Heart right ventricle (tissue), 16 donors: ENCODE measurements at regions not wholly inside any gene's neighbourhood (a gene's known extent, or its start where the extent isn't known, plus 50 kb on each side); places are given as distances from the start of the nearest gene placed in this dataset.
"Not testable (repeated sequence)": the region's sequence is repeated elsewhere in the genome, so short reads cannot be mapped to it uniquely, and the experiment has no call there.

Experiments used
- ATAC-seq, 8 donors: fragments of 200-7000 bp; cut with Tn5 transposase; one replicate each; pipeline ENCODE4 v1.9.1; 2020; ENCODE audit warnings: mild to moderate bottlenecking in 8 of 8, moderate library complexity in 8 of 8, moderate number of reproducible peaks in 1 of 8
- DNase-seq, 2 donors: peaks; one replicate each; pipeline ENCODE4 v3.0.0-alpha.2; 2020
- H3K27ac ChIP-seq, 10 donors: fragments of 200-600 bp; sonication (generic) in 2 of 10; one replicate each; pipeline versions ENCODE4 v1.5.0 to v1.8.0; 2020 to 2022; ENCODE audit warnings: mild to moderate bottlenecking in 3 of 10
- H3K27me3 ChIP-seq, 7 donors: fragments of 200-600 bp; one replicate each; pipeline ENCODE4 v1.8.0; 2021 to 2022; ENCODE audit warnings: mild to moderate bottlenecking in 2 of 7
- H3K36me3 ChIP-seq, 9 donors: fragments of 200-600 bp; sonication (generic) in 1 of 9; one replicate each; pipeline versions ENCODE4 v1.5.0 to v1.8.0; 2020 to 2022; ENCODE audit warnings: mild to moderate bottlenecking in 2 of 9
- H3K4me1 ChIP-seq, 9 donors: fragments of 200-600 bp; sonication (generic) in 1 of 9; one replicate each; pipeline versions ENCODE4 v1.5.0 to v1.8.0; 2020 to 2022; ENCODE audit warnings: mild to moderate bottlenecking in 4 of 9
- H3K4me3 ChIP-seq, 10 donors: fragments of 200-600 bp; sonication (generic) in 2 of 10; one replicate each; pipeline versions ENCODE4 v1.5.0 to v1.8.0; 2020 to 2022; ENCODE audit warnings: mild to moderate bottlenecking in 7 of 10, moderate library complexity in 2 of 10
- H3K9me3 ChIP-seq, 11 donors: fragments of 200-600 bp in 10 of 11; sonication (generic) in 2 of 11; one replicate each; pipeline versions ENCODE4 v1.5.0 to v1.8.0; 2013 to 2022; ENCODE audit warnings: mild to moderate bottlenecking in 2 of 11, control low read depth in 1 of 11, moderate library complexity in 1 of 11
- WGBS, 2 donors: extraction: QIAGEN DNeasy Blood & Tissue Kit; methylation state at CpG; one replicate each; pipeline ENCODE4 v1.1.7; 2013; ENCODE audit warnings: inconsistent platforms in 1 of 2; 5-methylcytosine and 5-hydroxymethylcytosine counted together
- intact Hi-C, 10 donors: fragments of 100-400 bp; cut with DNase I; formaldehyde crosslinking; loops; one replicate each; pipeline versions ENCODE4 v1.11.1 to v1.14.2; 2022
- TF ChIP-seq, protein P1 (sequence below), 9 donors: fragments of 200-600 bp; sonication (generic) in 2 of 9; IDR thresholded peaks; one replicate each; pipeline versions ENCODE4 v1.5.0 to v1.8.0; 2021 to 2022; ENCODE audit warnings: antibody characterized with exemption in 9 of 9, mild to moderate bottlenecking in 5 of 9, moderate library complexity in 1 of 9
- donor health status: Arrhythmogenic right ventricular cardiomyopathy.
- donor health status: ischemic (EF 13 %, LVEDD 7.1; RV severe dilation, severe dysfunction).
- donor health status: healthy with polysubstance abuse.
- donor health status: DM: no; HTN: yes; CAD: no.
- donor health status: DM: no; HTN: no; CAD: no.
- donor health status: ischemic (EF 25% LVEDD 6.9; RV normal size, moderate dysfunction).
- donor health status: ischemic (EF 25% LVEDD 5.7; RV mildly dilated, moderate dysfunction).
- donor health status: healthy.
- donor health status: DM: yes; HTN: yes; CAD: no.
- donor health status: Ischemic cardiomyopathy.
- donor health status: ischemic (EF 35%, LVEDD 5.7; RV mildly dilated, moderate dysfunction).
- donor health status: nonischemic (EF 11% LVEDD 7.7; RV severe dilation, severe dysfunction).
- donor health status: DM: yes; HTN: yes; CAD: no.
- donor health status: PGD.
- donor health status: ischemic (EF 29% LVEDD 5.4; RV normal size, mild dysfunction).
- donor health status: nonischemic (EF 23%, LVEDD 6.1; RV moderate dilation, normal function).

- ATAC-seq, H3K9me3 ChIP-seq, DNase-seq, H3K36me3 ChIP-seq, H3K27ac ChIP-seq, intact Hi-C loops, H3K4me1 ChIP-seq, H3K27me3 ChIP-seq, H3K4me3 ChIP-seq: not testable (repeated sequence)
- 85 to 90% methylated on average over 5 to 6 of the region's 7 CpGs for WGBS, 2 donors
Observed at GRCh38 chr16:32947336-32947735, 246.7 kb upstream of the TP53TG3C start.

- not testable (repeated sequence) for H3K36me3 ChIP-seq
Observed at GRCh38 chr16:32946041-32946560, 247.9 kb upstream of the TP53TG3C start.

DNA sequence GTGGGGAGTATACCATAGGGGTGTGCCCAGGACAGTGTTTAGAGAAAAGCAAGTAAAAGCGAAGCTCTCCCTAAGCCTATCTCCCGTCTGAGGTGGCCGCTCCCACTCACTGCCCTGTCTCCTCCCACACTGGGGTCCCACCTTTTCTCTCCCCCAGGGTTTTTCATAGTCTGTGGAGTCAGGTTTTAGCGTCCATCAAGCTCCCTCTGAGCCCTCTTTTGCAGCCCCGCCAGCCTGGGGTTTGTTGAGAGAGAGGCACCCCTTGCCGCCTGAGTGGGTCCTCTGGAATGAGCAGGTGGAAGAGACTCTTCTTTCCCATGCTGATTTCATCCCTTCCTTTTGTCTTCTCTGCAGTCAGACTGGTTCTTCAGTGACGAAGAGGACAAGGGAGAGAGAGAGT, 248.7 kb upstream of the TP53TG3C start:
- 81 to 87% methylated on average over 5 to 6 of the region's 7 CpGs for WGBS, 2 donors
- H3K27ac ChIP-seq, H3K4me3 ChIP-seq, ATAC-seq, H3K4me1 ChIP-seq, H3K9me3 ChIP-seq, H3K36me3 ChIP-seq, H3K27me3 ChIP-seq, intact Hi-C loops, DNase-seq: not testable (repeated sequence)

More at GRCh38 chr16:32946041-32946560, 247.9 kb upstream of the TP53TG3C start:
- DNase-seq, H3K4me3 ChIP-seq, H3K4me1 ChIP-seq, ATAC-seq, H3K27me3 ChIP-seq, H3K9me3 ChIP-seq, intact Hi-C loops, H3K27ac ChIP-seq: not testable (repeated sequence)
- WGBS, 2 donors: 79 to 90% methylated on average over 7 to 9 of the region's 10 CpGs

DNA sequence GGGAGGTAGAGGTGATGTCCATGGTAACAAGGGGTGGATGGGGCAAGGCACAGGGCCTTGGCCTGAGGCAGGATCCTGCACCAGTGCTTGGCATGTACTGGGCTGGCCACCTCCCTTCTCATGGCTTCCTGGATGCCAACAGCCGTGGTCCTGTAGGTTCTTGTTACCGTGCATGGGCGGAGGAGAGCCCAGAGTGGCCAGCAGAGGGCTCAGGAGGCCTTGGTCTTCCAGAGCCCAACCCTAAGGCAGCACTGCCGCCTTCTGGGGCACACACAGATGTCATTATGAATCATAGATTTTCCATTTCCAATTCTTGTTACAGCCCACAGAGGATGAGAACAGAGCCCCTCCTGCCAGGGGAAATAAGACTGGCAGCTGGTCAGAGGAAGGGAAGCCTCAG, 254.2 kb upstream of the TP53TG3C start:
- DNase-seq, ATAC-seq, H3K27me3 ChIP-seq, H3K9me3 ChIP-seq, H3K4me1 ChIP-seq, H3K36me3 ChIP-seq, H3K27ac ChIP-seq, H3K4me3 ChIP-seq, intact Hi-C loops: not testable (repeated sequence)
- no CpG with 5 or more reads among the region's 4 CpGs for WGBS, 2 donors

DNA sequence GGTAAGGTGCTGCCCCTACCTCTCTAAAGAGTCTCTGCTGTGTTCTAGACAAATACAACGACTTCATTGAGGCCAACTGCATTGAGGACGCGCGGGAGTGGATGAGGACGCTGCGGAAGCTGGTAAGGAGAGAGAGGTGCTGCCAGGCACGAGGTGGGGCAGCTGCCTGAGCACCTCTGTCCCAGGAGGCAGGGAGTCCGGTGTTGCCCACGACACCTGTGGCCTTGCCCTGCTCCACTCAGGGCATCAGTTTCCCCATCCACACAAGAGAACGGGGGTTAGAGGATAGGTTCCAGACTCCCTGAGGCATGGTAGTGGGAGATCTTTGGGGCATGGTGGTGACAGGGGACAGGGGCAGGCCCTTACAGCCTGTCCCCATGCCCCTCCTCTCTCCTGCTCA, 256.1 kb upstream of the TP53TG3C start:
- H3K4me1 ChIP-seq, DNase-seq, H3K9me3 ChIP-seq, H3K27me3 ChIP-seq, H3K36me3 ChIP-seq, H3K4me3 ChIP-seq, intact Hi-C loops, H3K27ac ChIP-seq, ATAC-seq: not testable (repeated sequence)
- 78 to 83% methylated on average over 9 to 10 of the region's 10 CpGs for WGBS, 2 donors

DNA sequence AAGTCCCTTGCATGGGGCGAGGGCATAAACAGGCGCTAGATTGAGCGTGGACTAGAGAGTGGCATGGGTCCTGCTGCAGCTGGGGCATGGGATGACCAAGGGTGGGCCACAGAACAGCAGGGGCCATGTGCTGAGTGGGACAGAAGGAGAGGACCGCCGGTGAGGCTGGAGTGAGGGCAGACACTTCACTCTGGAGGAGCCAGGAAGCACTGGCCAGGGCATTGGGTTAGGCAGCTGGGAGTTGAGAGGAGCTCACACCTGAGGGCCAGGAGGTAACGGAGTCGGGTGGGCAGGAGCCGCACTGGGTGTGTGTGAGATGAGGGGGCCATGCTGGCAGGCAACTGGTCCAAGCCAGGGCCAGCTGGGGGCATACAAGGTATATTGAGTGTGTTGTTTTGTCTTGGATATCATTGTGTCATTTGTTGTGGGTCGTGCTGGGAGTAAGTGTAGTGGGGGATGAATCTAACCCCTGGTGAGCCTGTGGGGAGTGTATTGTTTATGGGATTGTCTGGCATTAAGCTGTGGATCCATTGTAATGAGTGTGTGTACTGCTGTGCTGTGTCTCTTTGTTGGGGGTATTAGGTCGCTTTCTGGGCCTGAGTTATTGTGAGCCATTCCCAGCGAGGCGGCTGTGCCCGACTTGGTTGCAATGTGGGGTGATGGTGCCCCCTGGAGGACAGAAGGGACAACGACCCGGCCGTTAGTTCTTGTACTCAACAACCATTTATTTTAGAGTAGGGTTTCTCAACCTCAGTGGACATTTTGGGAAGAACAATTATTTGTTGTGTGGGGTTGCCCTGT, 256.5 kb upstream of the TP53TG3 start:
- H3K4me1 ChIP-seq, intact Hi-C loops, H3K36me3 ChIP-seq, H3K27me3 ChIP-seq, H3K9me3 ChIP-seq, H3K27ac ChIP-seq, H3K4me3 ChIP-seq: not testable (repeated sequence)
- TF ChIP-seq, protein P1, sequence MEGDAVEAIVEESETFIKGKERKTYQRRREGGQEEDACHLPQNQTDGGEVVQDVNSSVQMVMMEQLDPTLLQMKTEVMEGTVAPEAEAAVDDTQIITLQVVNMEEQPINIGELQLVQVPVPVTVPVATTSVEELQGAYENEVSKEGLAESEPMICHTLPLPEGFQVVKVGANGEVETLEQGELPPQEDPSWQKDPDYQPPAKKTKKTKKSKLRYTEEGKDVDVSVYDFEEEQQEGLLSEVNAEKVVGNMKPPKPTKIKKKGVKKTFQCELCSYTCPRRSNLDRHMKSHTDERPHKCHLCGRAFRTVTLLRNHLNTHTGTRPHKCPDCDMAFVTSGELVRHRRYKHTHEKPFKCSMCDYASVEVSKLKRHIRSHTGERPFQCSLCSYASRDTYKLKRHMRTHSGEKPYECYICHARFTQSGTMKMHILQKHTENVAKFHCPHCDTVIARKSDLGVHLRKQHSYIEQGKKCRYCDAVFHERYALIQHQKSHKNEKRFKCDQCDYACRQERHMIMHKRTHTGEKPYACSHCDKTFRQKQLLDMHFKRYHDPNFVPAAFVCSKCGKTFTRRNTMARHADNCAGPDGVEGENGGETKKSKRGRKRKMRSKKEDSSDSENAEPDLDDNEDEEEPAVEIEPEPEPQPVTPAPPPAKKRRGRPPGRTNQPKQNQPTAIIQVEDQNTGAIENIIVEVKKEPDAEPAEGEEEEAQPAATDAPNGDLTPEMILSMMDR (IDR thresholded peaks at IDR 0.05): peak in 3 of 9 donors; percentile 11 to 27 (median 22)
- ATAC-seq: peak in 7 of 8 donors; percentile 35 to 61 (median 55)
- DNase-seq: peak in 1 of 2 donors; percentile 19
- WGBS, 2 donors: 61 to 62% methylated on average over 15 to 16 of the region's 16 CpGs

DNA sequence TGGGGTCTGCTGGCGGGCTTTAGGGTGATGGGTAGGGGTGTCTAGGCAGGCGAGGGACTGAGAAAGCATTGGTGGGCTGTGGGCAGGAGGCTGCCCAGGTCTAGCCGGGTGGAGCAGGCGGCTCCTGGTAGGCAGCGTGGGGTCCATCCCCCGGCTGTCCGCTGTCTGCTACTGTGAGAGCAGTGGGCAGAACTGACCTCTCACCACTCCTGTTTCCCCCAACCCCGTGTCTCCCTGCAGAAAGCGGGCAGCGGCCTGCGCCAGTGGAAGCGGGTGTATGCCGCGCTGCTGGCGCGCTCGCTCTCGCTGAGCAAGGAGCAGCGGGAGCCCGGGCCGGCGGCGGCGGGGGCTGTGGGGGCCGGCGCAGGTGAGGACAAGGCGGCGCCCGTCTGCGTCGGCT, 249.2 kb upstream of the TP53TG3 start:
- H3K27me3 ChIP-seq, H3K4me1 ChIP-seq, H3K9me3 ChIP-seq, H3K4me3 ChIP-seq, intact Hi-C loops, ATAC-seq, DNase-seq, H3K27ac ChIP-seq, H3K36me3 ChIP-seq: not testable (repeated sequence)
- 91 to 94% methylated on average over 16 to 17 of the region's 31 CpGs for WGBS, 2 donors
